ENCODE measurements at regions not wholly inside any gene's neighbourhood (a gene's known extent, or its start where the extent isn't known, plus 50 kb on each side); places are given as distances from the start of the nearest gene placed in this dataset.

- TF ChIP-seq CTCF (IDR thresholded peaks at IDR 0.05) (no peak), POLR2AphosphoS5 (IDR thresholded peaks at IDR 0.05; ENCODE audit: insufficient read depth in 1 of 2, low read depth in 1 of 2) (no peak)
These were observed 90.6 kb downstream of the CHST2 start for GRCh38 chr3:143210141-143210540.
